Left forelimb (tissue), 1 donor: ENCODE measurements at regions not wholly inside any gene's neighbourhood (a gene's known extent, or its start where the extent isn't known, plus 50 kb on each side); places are given as distances from the start of the nearest gene placed in this dataset.

ENCODE experiments used
- DNase-seq: peaks from one replicate; pipeline ENCODE4 v3.0.0-alpha.2; 2018; ENCODE audit warnings: low spot score

- DNase-seq: no peak
Observed at GRCh38 chr1:234932511-234933430, 195.9 kb downstream of the TOMM20 start.

DNA sequence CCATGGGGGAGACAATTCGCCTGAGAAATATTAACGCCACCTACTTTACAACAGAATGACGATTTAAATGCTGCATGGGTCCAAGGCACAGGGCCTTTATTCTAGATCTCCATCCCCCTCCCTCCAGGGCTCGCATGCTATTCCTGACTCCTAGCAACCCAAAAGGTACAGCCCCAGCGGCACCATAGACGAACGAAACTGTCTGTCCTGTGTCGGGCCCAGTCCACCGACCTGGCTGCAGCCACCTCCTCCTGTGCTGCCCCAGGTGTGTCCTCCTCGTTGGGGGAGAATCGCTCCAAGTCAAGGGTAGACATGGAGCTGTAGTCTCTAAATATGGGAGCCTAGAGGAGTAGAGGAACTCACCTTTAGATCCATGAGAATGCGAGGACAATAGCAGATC is 196.5 kb downstream of the TOMM20 start:
- no peak for DNase-seq

DNA sequence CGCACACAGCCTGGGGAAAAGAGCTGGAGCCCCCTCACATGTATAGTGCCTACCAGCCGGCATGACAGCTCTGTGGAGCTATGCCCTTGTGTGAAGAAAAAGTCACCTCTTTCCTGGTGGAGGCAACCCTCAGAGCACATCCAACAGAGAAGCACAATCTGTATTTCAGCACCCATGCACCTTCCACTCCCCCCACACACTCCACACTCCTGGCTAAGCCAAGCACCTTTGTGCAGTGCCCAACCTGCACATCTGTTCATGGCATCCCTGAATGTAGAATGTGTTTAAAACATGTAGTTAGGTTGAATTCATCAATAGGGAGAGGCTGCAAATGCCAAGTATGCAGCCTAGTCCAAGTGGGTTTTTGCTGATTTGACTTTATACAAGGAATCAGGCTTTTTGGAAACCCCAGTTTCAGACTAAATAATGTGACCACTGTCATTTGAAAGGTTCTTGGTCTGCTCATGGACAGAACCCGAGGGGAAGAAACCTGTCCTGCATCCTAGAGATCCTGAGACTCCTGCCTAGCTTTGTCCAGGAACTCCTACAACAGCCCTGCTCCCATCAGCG is 197.1 kb downstream of the TOMM20 start:
- DNase-seq: no peak

DNA sequence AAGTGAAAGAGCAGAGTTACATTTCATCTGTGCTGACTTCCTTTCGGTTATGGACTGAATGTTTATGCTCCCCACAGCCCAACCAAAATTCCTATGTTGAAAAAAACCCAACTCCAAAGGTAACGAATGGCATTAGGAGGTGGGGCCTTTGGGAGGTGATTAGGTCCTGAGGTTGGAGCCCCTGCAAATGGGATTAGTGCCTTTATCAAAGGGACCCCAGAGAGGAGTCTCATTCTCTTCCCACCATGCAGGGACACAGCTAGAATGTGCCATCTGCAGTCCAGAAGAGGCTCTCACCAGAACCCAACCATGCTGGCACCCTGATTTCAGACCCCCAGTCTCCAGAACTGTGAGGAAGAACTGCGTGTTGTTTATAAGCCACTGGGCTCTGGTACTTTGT is 199.3 kb downstream of the TOMM20 start:
- no peak for DNase-seq

- no peak for DNase-seq
Observed at GRCh38 chr1:234928642-234929041, 200.0 kb downstream of the TOMM20 start.

DNA sequence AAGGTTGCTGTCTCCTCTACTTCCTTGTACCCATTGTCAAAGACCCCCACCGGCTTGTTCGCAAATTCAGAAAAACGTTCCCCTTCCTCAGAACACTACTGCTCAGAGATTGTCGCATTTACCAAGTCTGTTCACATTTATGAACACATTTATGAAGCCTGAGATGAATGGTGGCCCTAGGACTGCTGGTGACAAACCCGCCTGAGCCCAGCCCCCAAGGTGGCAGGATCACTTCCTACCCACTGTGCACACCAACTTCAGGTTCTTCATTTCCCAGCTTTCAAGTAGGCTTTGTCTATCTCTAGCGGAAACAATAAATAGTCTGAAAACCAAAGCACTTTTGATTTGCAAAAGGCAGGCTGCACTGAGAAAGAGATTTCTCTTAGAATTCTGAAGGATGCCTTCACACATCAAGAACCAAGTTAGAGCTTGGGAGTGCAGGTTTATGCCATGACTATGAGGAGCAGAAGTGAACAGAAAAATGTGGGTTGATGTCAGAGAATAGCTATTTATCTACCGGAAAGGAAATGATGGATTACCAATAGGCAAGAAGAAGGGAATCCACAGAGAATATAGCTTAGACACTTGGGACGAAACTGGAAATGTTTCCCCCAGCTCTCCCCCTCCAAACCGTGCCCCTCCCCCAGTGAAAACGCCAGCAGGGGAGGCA is 200.5 kb downstream of the TOMM20 start:
- DNase-seq: no peak

- DNase-seq: no peak
Observed at GRCh38 chr1:234927312-234927970, 201.2 kb downstream of the TOMM20 start.

- DNase-seq: no peak
Observed at GRCh38 chr1:234926559-234927311, 201.9 kb downstream of the TOMM20 start.

- DNase-seq: no peak
Observed at GRCh38 chr1:234926264-234926558, 202.4 kb downstream of the TOMM20 start.

DNA sequence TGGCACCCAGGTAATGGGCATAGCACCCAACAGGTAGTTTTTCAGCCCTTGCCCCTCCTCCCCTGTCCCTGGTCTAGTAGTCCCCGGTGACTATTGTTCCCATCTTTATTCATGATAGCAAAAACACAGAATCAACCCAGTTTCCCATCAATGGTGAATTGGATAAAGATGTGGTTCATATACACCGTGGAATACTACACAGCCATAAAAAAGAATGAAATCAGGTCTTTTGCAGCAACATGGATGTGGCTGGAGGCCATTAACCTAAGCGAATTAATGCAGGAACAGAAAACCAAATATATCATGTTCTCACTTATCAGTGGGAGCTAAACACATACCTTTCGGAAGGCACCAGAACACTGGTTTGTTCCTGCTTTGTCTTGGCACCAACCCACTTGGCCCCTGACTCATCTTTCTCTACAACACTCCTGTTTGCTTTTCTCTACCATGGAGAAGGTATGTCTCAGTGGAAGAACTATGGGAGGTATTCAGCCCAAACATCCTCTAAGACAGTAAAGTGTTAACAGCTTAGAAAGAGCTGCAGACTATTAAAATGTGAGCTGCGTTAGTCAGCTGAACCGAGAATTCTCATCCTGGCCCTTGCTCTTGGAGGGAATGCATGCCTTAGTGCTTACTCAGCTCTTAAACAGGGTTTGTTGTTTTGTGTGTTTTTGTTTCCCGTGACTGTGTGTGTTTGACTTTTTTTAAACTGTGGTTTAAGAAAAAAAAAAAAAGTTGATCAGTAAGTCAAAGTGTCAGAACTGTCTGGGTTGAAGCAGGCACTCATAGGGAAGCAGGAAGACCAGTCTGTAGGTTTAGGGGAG is 203.0 kb downstream of the TOMM20 start:
- no peak for DNase-seq

GRCh38 chr1:234924450-234925355 is 203.9 kb downstream of the TOMM20 start:
- DNase-seq: no peak

DNA sequence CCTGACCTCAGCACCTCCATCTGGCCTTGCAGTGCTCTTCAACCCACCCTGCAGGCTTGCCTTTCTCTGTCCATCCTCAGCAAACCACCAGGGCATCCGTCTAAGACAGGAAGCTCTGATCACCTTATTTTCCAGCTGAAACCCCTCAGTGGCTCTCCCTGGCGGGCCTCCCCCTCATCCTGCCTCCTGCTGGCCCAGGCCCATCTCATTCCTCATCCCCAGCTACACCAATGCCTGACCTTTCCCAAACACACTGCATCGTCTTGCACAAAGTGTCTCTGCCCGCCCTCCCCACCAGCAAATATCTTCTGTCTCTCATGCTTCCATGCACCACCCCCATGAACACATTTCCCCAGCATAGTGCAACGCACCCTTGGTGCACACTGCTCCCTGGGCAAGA is 205.0 kb downstream of the TOMM20 start:
- DNase-seq: no peak

- peak; percentile 55 for DNase-seq
Observed at GRCh38 chr1:234922987-234923386, 205.7 kb downstream of the TOMM20 start.

GRCh38 chr1:234921266-234922062 is 207.2 kb downstream of the TOMM20 start:
- DNase-seq: peak; percentile 59

GRCh38 chr1:234920843-234921140 is 207.8 kb downstream of the TOMM20 start:
- DNase-seq: no peak

DNA sequence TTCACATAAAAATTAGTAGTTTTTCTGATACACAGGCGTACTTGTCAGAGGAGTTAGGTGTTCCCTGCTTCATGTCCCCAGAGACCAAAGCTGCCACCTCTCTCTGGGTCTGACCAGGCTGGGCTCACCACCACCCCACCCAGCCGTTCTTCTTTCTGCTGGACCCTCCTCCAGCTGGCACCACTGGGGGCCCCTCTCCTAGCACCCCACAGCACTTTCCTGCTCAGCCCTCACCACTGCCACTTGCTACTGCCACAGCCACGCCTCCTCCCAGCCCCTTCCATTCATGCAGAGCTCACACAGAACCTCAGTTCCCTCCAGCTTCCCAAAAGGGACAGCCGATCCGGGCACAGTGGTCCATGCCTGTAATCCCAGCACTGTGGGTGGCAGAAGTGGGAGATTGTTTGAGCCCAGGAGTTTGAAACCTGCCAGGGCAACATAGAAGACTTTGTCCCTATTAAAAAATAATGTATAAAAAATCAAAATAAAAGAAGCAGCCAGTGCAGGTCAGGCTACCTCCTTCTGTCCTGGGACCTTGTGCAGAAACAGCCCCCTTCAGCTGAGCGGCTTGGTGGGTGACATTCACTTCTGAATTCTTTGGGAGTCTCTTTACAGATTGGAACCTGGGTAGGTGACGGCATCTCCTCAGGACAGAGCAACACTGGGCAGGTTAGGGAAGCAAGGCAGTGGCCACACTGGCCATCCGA is 208.3 kb downstream of the TOMM20 start:
- DNase-seq: peak; percentile 41

DNA sequence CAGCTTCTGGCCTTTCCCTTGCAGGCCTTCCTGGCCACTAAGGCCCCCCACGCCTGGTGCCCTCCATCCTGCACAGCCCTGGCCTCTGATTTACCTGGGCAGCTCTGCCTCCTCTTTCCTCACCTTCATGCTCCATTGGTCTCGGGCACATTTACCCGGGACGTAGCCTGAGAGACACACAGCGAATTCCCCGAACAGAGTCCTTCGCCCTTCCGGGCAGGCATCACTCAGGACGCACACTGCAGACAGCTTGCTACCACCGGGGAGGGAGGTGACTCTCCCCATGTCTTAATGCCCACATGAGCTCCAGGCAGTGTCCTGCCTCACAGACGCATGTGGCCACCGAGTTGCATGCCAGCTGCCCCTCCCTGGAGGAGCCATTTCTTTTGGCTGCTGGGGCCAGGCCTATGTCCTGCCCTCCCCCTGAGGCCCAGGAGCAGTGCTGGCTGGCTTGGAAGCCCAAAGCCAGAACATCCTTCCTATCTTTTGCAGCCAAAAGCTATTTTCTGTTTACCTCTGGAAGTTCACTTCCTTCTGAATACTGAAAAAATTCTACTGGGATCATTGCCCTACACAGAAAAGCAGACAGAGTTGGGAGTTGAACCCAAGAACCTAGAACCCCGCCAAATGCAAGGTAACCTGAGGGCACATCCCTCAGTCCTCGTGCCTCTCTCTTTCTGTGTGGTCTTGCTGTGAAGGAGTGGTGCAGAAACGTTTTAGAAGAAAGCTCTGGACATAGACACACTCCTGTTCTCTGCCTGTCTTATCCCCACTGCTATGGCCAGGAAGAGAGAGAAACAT is 209.5 kb downstream of the TOMM20 start:
- DNase-seq: peak; percentile 30
